Osteoblast (primary cell): ENCODE measurements at regions not wholly inside any gene's neighbourhood (a gene's known extent, or its start where the extent isn't known, plus 50 kb on each side); places are given as distances from the start of the nearest gene placed in this dataset.

Experiments used
- DNase-seq: peaks from one replicate; pipeline ENCODE4 v3.0.0; 2011; ENCODE audit warnings: low spot score, mixed read lengths; ENCODE audit not compliant: insufficient read length; ENCODE audit errors: missing footprints
- H2AFZ ChIP-seq: 2 replicates; pipeline ENCODE4 v1.6.0; 2011; ENCODE audit warnings: mild to moderate bottlenecking, low read length
- H3K27ac ChIP-seq: 2 replicates; pipeline ENCODE4 v1.5.1; 2011; ENCODE audit warnings: mild to moderate bottlenecking, low read depth, low read length, moderate library complexity
- H3K27me3 ChIP-seq: 2 replicates; pipeline ENCODE4 v1.6.0; 2012; ENCODE audit warnings: mild to moderate bottlenecking, control low read depth, inconsistent platforms, low read length, moderate library complexity; ENCODE audit not compliant: insufficient read depth
- H3K36me3 ChIP-seq: 2 replicates; pipeline ENCODE4 v1.5.1; 2011; ENCODE audit warnings: mild to moderate bottlenecking, low read length, control low read depth, moderate library complexity; ENCODE audit not compliant: insufficient read depth
- H3K4me1 ChIP-seq: 2 replicates; pipeline ENCODE4 v1.5.1; 2011; ENCODE audit warnings: mild to moderate bottlenecking, low read length, control low read depth, moderate library complexity; ENCODE audit not compliant: insufficient read depth
- H3K4me2 ChIP-seq: 2 replicates; pipeline ENCODE4 v1.6.0; 2011; ENCODE audit warnings: mild to moderate bottlenecking, low read length; ENCODE audit not compliant: insufficient read depth
- H3K4me3 ChIP-seq: fragments of 200-600 bp; sonication (generic); 3 replicates; pipeline ENCODE4 v1.5.1; 2012; ENCODE audit warnings: mild to moderate bottlenecking, low read length, inconsistent platforms; ENCODE audit not compliant: insufficient read depth
- H3K79me2 ChIP-seq: 2 replicates; pipeline ENCODE4 v1.6.0; 2012; ENCODE audit warnings: mild to moderate bottlenecking, low read length, control low read depth, inconsistent platforms; ENCODE audit not compliant: insufficient read depth
- H3K9me3 ChIP-seq: 2 replicates; pipeline ENCODE4 v1.5.1; 2011; ENCODE audit warnings: low read depth, low read length, control low read depth
- H4K20me1 ChIP-seq: 2 replicates; pipeline ENCODE4 v1.6.0; 2012; ENCODE audit warnings: mild to moderate bottlenecking, low read length, control low read depth; ENCODE audit not compliant: insufficient read depth
- CTCF ChIP-seq: IDR thresholded peaks from 2 replicates; pipeline ENCODE4 v1.5.1; 2011; ENCODE audit warnings: mild to moderate bottlenecking, low read depth, low read length, moderate library complexity; ENCODE audit errors: extremely low read depth

- H2AFZ ChIP-seq, result no peak overlapping the region
- no peaks in the 10 kb centered on the region for H3K36me3 ChIP-seq
- H3K27ac ChIP-seq, result no peak overlapping the region
- no peaks in the 10 kb centered on the region for H3K27me3 ChIP-seq
- H3K9me3 ChIP-seq, result no peaks in the 10 kb centered on the region
- no peak for DNase-seq
- H4K20me1 ChIP-seq, result no peaks in the 10 kb centered on the region
- no peak overlapping the region for H3K4me3 ChIP-seq
- no peak overlapping the region for H3K4me2 ChIP-seq
- H3K4me1 ChIP-seq, result peaks cover 9% of the 10 kb centered on the region
- H3K79me2 ChIP-seq, result no peaks in the 10 kb centered on the region
- no peak for TF ChIP-seq CTCF
Measured at GRCh38 chr11:115678942-115679341, 174.7 kb upstream of the CADM1 start.

- Histone ChIP-seq H3K9me3 (no peaks in the 10 kb centered on the region), H3K27me3 (no peaks in the 10 kb centered on the region), H3K4me2 (no peak overlapping the region), H3K36me3 (no peaks in the 10 kb centered on the region), H3K27ac (no peak overlapping the region), H3K79me2 (no peaks in the 10 kb centered on the region), H4K20me1 (no peaks in the 10 kb centered on the region), H3K4me1 (peaks cover 9% of the 10 kb centered on the region), H3K4me3 (no peak overlapping the region), H2AFZ (no peak overlapping the region)
- TF ChIP-seq CTCF, result no peak
- DNase-seq, result no peak
Measured at GRCh38 chr11:115677190-115677589, 173.0 kb upstream of the CADM1 start.

- no peak overlapping the region for H3K4me2 ChIP-seq
Measured at GRCh38 chr11:115676768-115677167, 172.6 kb upstream of the CADM1 start.

GRCh38 chr11:115676206-115676605, 172.0 kb upstream of the CADM1 start:
- Histone ChIP-seq H3K27me3 (no peaks in the 10 kb centered on the region), H3K27ac (no peak overlapping the region), H3K36me3 (no peaks in the 10 kb centered on the region), H2AFZ (no peak overlapping the region), H3K4me1 (peaks cover 9% of the 10 kb centered on the region), H3K79me2 (no peaks in the 10 kb centered on the region), H3K4me3 (no peak overlapping the region), H4K20me1 (no peaks in the 10 kb centered on the region), H3K9me3 (no peaks in the 10 kb centered on the region), H3K4me2 (no peak overlapping the region)
- no peak for DNase-seq
- TF ChIP-seq CTCF, result no peak

More at GRCh38 chr11:115676768-115677167, 172.6 kb upstream of the CADM1 start:
- no peak overlapping the region for H3K27ac ChIP-seq
- no peaks in the 10 kb centered on the region for H4K20me1 ChIP-seq
- H3K36me3 ChIP-seq, result no peaks in the 10 kb centered on the region
- H3K79me2 ChIP-seq, result no peaks in the 10 kb centered on the region
- no peaks in the 10 kb centered on the region for H3K27me3 ChIP-seq
- TF ChIP-seq CTCF, result no peak
- peaks cover 9% of the 10 kb centered on the region for H3K4me1 ChIP-seq
- no peak for DNase-seq
- H2AFZ ChIP-seq, result no peak overlapping the region
- no peaks in the 10 kb centered on the region for H3K9me3 ChIP-seq
- no peak overlapping the region for H3K4me3 ChIP-seq
